Gastroesophageal sphincter (tissue), 3 donors: ENCODE measurements at regions not wholly inside any gene's neighbourhood (a gene's known extent, or its start where the extent isn't known, plus 50 kb on each side); places are given as distances from the start of the nearest gene placed in this dataset.

Experiments used
- CTCF ChIP-seq, 4 experiments: fragments of 200-600 bp in 2 of 4; fragments of 450-650 bp in 2 of 4; sonication (generic) in 1 of 4; IDR thresholded peaks; one replicate each; pipeline ENCODE4 v1.5.1; 2017 to 2019; ENCODE audit warnings: antibody characterized with exemption in 4 of 4, mild to moderate bottlenecking in 2 of 4, moderate library complexity in 2 of 4
- EP300 ChIP-seq: sonication (generic); formaldehyde crosslinking; IDR thresholded peaks from one replicate; pipeline ENCODE4 v1.6.1; 2017; ENCODE audit warnings: antibody characterized with exemption, mild to moderate bottlenecking
- POLR2A ChIP-seq, 2 donors: fragments of 450-650 bp; IDR thresholded peaks; one replicate each; pipeline ENCODE4 v1.6.1; 2017; ENCODE audit warnings: antibody characterized with exemption in 2 of 2, mild to moderate bottlenecking in 2 of 2, moderate library complexity in 1 of 2
- POLR2AphosphoS5 ChIP-seq: sonication (generic); formaldehyde crosslinking; IDR thresholded peaks from one replicate; pipeline ENCODE4 v1.6.1; 2017; ENCODE audit warnings: antibody characterized with exemption

DNA sequence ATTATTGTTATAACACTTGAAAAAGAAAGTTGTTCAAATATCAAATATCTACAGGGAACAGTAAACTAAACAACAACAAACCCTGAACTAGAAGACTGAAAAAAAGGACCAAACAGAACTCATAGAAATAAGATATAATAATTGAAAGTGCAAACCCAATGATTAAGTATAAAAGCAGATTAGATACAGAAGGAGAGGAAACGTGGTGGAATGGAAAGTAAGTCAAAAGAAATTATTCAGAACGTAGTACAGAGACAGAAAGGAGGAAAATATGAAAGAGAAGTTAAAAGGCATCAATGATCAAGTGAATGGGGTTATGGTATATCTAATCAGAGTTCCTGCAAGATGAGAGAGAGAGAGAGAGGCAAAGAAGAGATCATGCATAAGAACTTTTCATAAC lies 174.2 kb upstream of the DACH1 start:
- TF ChIP-seq CTCF (IDR thresholded peaks at IDR 0.05) (no peak), EP300 (no peak), POLR2A (IDR thresholded peaks at IDR 0.05) (no peak), POLR2AphosphoS5 (no peak)
